GM21723 (cell line): ENCODE measurements at regions not wholly inside any gene's neighbourhood (a gene's known extent, or its start where the extent isn't known, plus 50 kb on each side); places are given as distances from the start of the nearest gene placed in this dataset.

ENCODE experiments used
- ATAC-seq: cut with Tn5 transposase; IDR thresholded peaks from one replicate; pipeline ENCODE4 v1.9.1; 2021; ENCODE audit warnings: mild to moderate bottlenecking, moderate library complexity; ENCODE audit not compliant: unreplicated experiment

GRCh38 chr3:113136071-113136470 is 75.3 kb upstream of the BOC start:
- ATAC-seq: no peak

DNA sequence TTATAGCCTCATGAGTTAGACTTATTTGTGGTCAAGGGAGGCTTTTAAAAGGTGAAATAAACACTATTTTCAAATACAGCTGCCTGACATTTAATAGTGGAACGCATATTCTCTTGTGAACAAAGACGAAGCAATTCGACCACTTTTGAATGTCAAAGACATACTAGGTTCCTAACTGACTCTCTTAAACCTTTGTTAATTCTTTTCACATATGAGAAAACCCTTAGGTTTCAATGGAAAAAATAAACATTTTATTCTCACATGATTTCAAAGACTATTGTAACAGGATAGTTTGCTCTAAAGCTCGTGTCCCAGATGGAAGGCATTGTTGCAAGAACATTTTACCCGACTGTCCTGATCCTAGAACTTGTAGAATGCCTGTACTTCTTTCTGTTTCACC is 74.8 kb upstream of the BOC start:
- no peak for ATAC-seq

DNA sequence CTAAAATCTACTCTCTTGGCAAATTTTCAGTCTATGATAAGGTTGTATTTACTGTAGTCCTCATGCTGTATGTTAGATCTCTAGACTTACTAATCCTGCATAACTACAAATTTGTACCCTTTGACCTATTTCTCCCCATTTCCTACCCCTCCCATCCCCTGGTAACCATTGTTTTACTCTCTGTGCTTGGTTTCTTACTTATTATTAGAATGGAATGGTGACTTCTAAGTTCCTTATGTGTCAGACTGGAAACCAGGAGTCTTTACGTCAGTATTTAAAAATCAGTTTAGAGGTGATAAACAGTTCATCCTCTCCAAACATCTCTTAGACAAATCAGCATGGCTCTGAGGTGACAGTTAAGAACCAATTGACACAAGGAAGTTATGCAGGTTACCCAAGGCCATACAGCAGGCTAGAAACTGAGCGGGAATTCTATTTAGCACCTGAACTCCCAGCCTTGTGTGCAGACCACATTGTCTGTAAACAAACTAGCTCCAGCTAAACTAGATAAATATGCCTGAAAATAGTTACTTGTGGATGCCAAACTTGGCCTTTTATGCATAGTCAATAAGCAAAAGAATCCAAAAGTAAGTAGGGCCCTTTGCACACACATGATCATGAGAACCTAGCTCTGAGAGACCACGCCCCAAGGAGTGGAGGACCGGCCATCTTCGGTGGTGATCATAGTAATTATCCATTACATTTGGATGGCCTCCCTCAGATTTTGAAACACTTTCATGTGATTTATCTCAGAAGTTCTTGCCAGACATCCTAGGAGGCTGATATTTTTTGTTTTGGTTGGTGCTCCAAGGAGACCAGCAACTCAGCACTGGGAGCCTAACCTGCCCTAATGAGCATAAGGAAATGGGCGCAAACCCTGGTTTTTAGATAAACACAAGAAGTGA is 72.3 kb upstream of the BOC start:
- no peak for ATAC-seq

GRCh38 chr3:113140876-113141275 is 70.5 kb upstream of the BOC start:
- no peak for ATAC-seq

GRCh38 chr3:113141543-113141942 is 69.8 kb upstream of the BOC start:
- no peak for ATAC-seq

DNA sequence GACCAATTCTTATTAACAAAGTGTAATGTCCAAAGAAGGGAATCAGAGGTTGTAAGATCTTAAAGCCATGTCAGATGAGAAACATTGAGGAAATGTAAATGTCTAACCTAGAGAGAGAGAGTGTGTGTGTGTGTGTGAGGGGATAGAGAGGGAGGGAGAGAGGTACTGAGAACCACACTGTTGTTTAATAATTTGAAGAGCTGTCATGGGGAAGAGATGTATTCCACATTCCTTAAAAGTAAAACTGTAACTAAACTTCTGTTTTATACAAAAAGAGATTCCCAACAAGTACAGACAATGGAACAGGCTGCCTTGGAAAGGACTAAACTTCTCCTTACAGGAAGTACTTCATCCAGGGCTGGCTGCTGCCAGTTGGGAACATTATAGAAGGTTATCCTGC is 68.9 kb upstream of the BOC start:
- no peak for ATAC-seq

DNA sequence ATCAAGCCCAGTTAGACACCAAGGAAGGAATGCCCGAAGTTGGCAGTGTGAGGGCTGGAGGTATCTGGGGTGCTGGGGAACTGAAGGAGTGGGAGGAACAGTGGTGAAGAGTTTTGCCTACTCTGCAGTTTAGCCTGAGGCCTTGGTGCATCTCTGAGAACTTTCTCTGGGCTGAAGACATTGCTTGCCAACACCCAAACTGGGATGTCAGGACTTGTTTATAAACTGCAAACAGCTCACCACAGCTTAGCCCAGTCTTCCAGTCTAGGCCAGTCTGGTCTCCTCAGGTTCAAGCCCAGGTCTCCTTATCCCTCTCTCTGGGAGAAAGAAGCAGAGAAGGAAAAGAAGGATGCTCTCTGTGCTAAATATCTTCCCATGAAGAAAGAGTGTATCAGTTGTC is 68.0 kb upstream of the BOC start:
- no peak for ATAC-seq

GRCh38 chr3:113147681-113148261 is 63.6 kb upstream of the BOC start:
- no peak for ATAC-seq

DNA sequence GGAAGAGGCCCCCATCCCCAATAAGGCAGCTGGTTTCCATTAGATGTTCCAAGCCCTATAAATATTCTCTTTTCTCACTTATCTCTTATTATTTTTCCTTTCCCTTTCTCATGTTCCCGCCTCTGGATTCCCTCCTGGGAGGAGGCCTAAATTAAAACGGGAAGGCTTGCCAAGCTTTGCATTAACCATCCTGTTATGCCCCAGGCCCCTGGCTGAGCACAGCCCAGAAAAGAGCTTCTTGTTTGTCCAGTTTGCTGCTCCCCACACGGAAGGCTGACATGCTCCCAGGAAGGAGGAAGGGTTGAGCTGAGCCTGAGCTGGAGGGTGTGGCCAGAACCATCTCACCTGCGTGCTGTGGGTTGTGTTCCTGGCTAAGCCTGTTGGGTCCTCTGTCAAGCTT is 63.1 kb upstream of the BOC start:
- no peak for ATAC-seq

DNA sequence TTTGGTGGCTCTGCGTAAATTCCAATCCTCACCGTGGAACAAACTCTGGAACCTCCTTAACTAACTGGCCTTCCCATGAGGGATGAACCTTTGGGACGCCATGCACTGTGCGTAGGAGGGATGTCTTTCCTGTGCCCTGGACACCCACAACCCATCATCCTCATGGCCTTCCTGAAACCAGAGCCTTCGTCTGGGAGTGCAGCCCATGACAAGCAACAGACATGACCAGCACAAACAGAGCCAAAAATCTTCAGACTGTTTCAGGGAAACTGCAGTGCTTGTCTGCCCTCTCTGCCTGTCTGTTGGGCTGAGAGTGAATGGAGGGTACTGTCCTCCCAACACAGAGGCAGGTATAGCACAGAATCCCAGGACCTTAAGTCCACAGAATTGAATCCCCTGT is 61.1 kb upstream of the BOC start:
- ATAC-seq: no peak

DNA sequence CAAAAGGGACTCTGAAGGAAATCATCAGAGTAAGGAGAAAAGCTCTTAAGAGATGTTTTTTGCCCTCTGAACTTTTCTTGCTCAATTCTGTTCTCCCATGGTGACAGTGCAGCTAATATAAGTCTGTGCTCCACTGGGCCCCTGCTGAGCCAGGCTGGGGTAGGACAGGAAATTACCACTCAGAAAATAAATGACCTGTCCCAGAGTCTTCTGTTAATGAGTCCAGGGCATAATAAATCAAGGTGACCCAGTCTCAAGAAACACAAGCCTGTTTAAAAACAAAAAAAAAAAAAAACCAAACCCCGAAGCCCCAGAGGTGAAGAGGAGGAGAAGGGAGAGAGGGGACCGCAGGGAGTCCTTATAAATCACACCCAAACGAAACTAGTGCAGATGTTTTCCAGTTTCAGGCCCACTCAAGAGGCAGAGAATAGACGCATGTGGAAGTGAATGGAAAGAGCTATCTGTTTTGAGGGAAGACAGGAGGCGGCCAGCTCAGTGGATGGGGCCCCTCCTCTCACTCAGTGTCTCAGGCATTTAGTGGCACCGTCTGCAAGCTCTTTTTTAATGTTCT is 59.8 kb upstream of the BOC start:
- ATAC-seq: no peak

- no peak for ATAC-seq
These were observed 58.5 kb upstream of the BOC start for GRCh38 chr3:113152849-113153248.

DNA sequence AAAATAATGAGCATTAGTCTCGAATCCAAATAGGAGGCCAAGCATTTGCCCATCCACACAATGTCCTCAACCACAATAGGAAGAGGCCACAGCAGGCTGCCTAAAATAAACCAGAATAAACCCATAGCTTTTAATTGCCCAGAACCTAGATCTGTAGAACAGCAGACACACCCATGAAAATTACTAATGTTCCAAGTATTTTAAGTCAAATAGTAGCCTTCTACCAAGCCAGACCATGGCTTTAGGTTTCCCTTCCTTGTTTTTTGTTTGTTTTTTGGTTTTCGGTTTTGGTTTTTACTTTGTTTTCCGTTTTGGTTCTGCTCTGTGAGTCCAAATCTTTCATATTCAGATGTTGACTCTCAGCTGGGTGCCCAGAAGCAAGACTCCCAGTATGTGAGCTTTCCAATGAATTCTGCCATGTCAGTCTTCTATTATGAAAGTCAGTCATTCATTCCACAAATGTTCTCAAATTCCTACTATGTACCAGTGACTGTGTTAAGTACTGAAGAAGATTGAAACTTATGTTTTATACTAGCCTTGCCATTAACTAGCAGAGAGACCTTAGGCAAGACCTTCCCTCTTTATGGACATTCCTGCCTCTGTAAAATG is 57.8 kb upstream of the BOC start:
- peak; percentile 89 for ATAC-seq

DNA sequence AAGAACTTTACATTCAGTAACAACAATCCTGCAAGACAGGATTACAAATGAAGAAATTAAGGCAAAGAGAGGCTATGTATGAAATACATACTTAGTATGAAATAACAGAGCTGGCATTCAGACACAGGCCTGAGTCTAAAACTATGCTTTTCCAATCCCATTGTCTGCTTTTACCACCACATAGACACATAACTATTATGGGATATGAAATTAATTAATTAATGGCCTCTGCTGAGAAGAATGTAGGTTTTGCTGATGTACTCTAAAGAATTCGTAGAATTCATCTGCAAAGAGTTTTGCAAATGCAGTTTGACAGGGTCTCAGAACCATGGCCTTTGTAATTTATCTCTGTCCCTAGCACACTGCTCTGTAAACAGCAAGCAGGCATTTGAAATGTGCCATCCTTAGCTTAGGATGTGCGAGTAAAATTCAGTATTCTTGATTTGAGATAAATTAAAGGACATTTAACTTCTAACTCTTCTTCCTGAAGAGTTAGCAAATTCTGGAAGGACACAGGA is 54.5 kb upstream of the BOC start:
- ATAC-seq: no peak

- no peak for ATAC-seq
These were observed 53.8 kb upstream of the BOC start for GRCh38 chr3:113157408-113158030.

GRCh38 chr3:113158171-113158570 is 53.2 kb upstream of the BOC start:
- ATAC-seq: no peak
